SK-N-SH (cell line): ENCODE measurements at regions not wholly inside any gene's neighbourhood (a gene's known extent, or its start where the extent isn't known, plus 50 kb on each side); places are given as distances from the start of the nearest gene placed in this dataset.

ENCODE experiments used
- CTCF ChIP-seq: fragments of 200-600 bp; sonication (generic); IDR thresholded peaks from 2 replicates; pipeline ENCODE4 v1.6.1; 2017; ENCODE audit warnings: antibody characterized with exemption, mild to moderate bottlenecking, moderate library complexity
- REST ChIP-seq: IDR thresholded peaks from 2 replicates; pipeline ENCODE4 v1.6.1; 2012; ENCODE audit warnings: mild to moderate bottlenecking, low read depth, low read length, moderate library complexity
- USF1 ChIP-seq: IDR thresholded peaks from 2 replicates; pipeline ENCODE4 v1.4.0; 2012; ENCODE audit warnings: low read depth, borderline replicate concordance

DNA sequence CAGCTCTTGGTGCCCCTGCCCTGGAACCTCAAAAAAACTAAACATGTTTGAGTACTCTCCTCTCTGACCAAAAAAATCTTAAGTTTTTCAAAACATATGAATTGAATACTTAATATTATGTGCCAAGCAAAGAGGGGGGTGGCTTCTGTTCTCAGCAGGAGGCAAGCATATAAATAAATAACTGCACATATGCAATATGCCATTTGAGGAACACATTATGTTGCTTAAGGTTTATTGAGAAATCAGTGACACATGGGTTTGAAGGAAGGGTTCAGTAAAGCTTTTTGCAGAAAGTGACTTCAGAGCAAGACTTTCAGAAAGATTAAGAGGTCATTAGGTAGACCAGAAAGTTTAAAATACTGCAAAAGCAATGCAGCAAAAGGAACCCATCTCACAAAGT, 429.2 kb downstream of the TDRD15 start:
- TF ChIP-seq CTCF (no peak), USF1 (no peak), REST (no peak)
